ENCODE measurements at regions not wholly inside any gene's neighbourhood (a gene's known extent, or its start where the extent isn't known, plus 50 kb on each side); places are given as distances from the start of the nearest gene placed in this dataset.

- DNase-seq: no peak
These were observed 381.8 kb upstream of the MARCKS start for GRCh38 chr6:113475392-113475791.

GRCh38 chr6:113476937-113477839 lies 380.0 kb upstream of the MARCKS start:
- Histone ChIP-seq H3K4me1 (ENCODE audit: insufficient read depth) (no peaks in the 10 kb centered on the region), H3K27me3 (no peaks in the 10 kb centered on the region), H3K27ac (no peak overlapping the region), H3K4me3 (no peak overlapping the region), H3K9me3 (no peaks in the 10 kb centered on the region), H3K36me3 (no peaks in the 10 kb centered on the region)
- intact Hi-C loops (cut with DNase I): no loop called here
- no peak for DNase-seq
- WGBS, 3 donors: 75 to 82% (median 76%) methylated on average over 5 of the region's 5 CpGs
- no peak for TF ChIP-seq CTCF (IDR thresholded peaks at IDR 0.05)
- TF ChIP-seq EP300 (IDR thresholded peaks at IDR 0.05): no peak
- no peak for TF ChIP-seq POLR2A (IDR thresholded peaks at IDR 0.05)

More at GRCh38 chr6:113475392-113475791, 381.8 kb upstream of the MARCKS start:
- H3K27me3 ChIP-seq: no peaks in the 10 kb centered on the region
- H3K4me1 ChIP-seq (ENCODE audit: insufficient read depth): no peaks in the 10 kb centered on the region
- H3K4me3 ChIP-seq: no peak overlapping the region
- WGBS, 3 donors: 89 to 100% (median 92%) methylated on average over 1 of the region's 1 CpG
- no peak for TF ChIP-seq EP300 (IDR thresholded peaks at IDR 0.05)
- TF ChIP-seq POLR2A (IDR thresholded peaks at IDR 0.05): no peak
- no peak for TF ChIP-seq CTCF (IDR thresholded peaks at IDR 0.05)
- H3K36me3 ChIP-seq: no peaks in the 10 kb centered on the region
- no peak overlapping the region for H3K27ac ChIP-seq
- intact Hi-C loops (cut with DNase I): no loop called here
- H3K9me3 ChIP-seq: no peaks in the 10 kb centered on the region

GRCh38 chr6:113480616-113481015 lies 376.5 kb upstream of the MARCKS start:
- Histone ChIP-seq H3K4me1 (ENCODE audit: insufficient read depth) (no peaks in the 10 kb centered on the region), H3K27me3 (no peaks in the 10 kb centered on the region), H3K36me3 (no peaks in the 10 kb centered on the region), H3K4me3 (no peak overlapping the region), H3K9me3 (no peaks in the 10 kb centered on the region), H3K27ac (no peak overlapping the region)
- intact Hi-C loops (cut with DNase I): no loop called here
- WGBS, 3 donors: 73 to 83% (median 79%) methylated on average over 3 of the region's 3 CpGs
- DNase-seq: no peak
- TF ChIP-seq EP300 (IDR thresholded peaks at IDR 0.05) (no peak), POLR2A (IDR thresholded peaks at IDR 0.05) (no peak), CTCF (IDR thresholded peaks at IDR 0.05) (no peak)

GRCh38 chr6:113481458-113481857 lies 375.7 kb upstream of the MARCKS start:
- H3K36me3 ChIP-seq: no peaks in the 10 kb centered on the region

More at GRCh38 chr6:113481458-113481857, 375.7 kb upstream of the MARCKS start:
- Histone ChIP-seq H3K27me3 (no peaks in the 10 kb centered on the region), H3K4me1 (ENCODE audit: insufficient read depth) (no peaks in the 10 kb centered on the region), H3K4me3 (no peak overlapping the region), H3K9me3 (no peaks in the 10 kb centered on the region), H3K27ac (no peak overlapping the region)
- TF ChIP-seq POLR2A (IDR thresholded peaks at IDR 0.05): no peak
- no peak for TF ChIP-seq CTCF (IDR thresholded peaks at IDR 0.05)
- no peak for TF ChIP-seq EP300 (IDR thresholded peaks at IDR 0.05)
- 89 to 98% (median 95%) methylated on average over 4 of the region's 4 CpGs for WGBS, 3 donors
- no peak for DNase-seq
- intact Hi-C loops (cut with DNase I): no loop called here

All from ovary (tissue), 7 donors.